HG02678 (cell line): ENCODE measurements at regions not wholly inside any gene's neighbourhood (a gene's known extent, or its start where the extent isn't known, plus 50 kb on each side); places are given as distances from the start of the nearest gene placed in this dataset.
"Not testable (repeated sequence)": the region's sequence is repeated elsewhere in the genome, so short reads cannot be mapped to it uniquely, and the experiment has no call there.

Experiments used
- ATAC-seq: cut with Tn5 transposase; IDR thresholded peaks from one replicate; pipeline ENCODE4 v1.9.1; 2021; ENCODE audit warnings: mild to moderate bottlenecking, moderate library complexity; ENCODE audit not compliant: unreplicated experiment

GRCh38 chr18:70641156-70641775, 352.4 kb downstream of the SOCS6 start:
- ATAC-seq, result no peak

- no peak for ATAC-seq
Observed at GRCh38 chr18:70640336-70640887, 351.6 kb downstream of the SOCS6 start.

GRCh38 chr18:70636991-70637390, 348.1 kb downstream of the SOCS6 start:
- ATAC-seq, result no peak

GRCh38 chr18:70634576-70635147, 345.8 kb downstream of the SOCS6 start:
- ATAC-seq, result no peak

GRCh38 chr18:70627182-70627802, 338.4 kb downstream of the SOCS6 start:
- no peak for ATAC-seq

GRCh38 chr18:70622622-70623419, 334.0 kb downstream of the SOCS6 start:
- no peak for ATAC-seq

- ATAC-seq, result no peak
Observed at GRCh38 chr18:70621710-70622109, 332.9 kb downstream of the SOCS6 start.

- ATAC-seq, result no peak
Observed at GRCh38 chr18:70620837-70621612, 332.2 kb downstream of the SOCS6 start.

- ATAC-seq, result no peak
Observed at GRCh38 chr18:70617020-70617763, 328.3 kb downstream of the SOCS6 start.

GRCh38 chr18:70600225-70600925, 311.5 kb downstream of the SOCS6 start:
- no peak for ATAC-seq

- no peak for ATAC-seq
Observed at GRCh38 chr18:70598406-70598805, 309.6 kb downstream of the SOCS6 start.

- no peak for ATAC-seq
Observed at GRCh38 chr18:70582981-70583380, 294.1 kb downstream of the SOCS6 start.

- ATAC-seq, result no peak
Observed at GRCh38 chr18:70578480-70578879, 289.6 kb downstream of the SOCS6 start.

GRCh38 chr18:70577023-70577420, 288.2 kb downstream of the SOCS6 start:
- ATAC-seq, result no peak

GRCh38 chr18:70576276-70577022, 287.6 kb downstream of the SOCS6 start:
- no peak for ATAC-seq

- not testable (repeated sequence) for ATAC-seq
Observed at GRCh38 chr18:70574951-70575350, 286.1 kb downstream of the SOCS6 start.

- ATAC-seq, result not testable (repeated sequence)
Observed at GRCh38 chr18:70569647-70570046, 280.8 kb downstream of the SOCS6 start.

GRCh38 chr18:70559446-70559845, 270.6 kb downstream of the SOCS6 start:
- ATAC-seq, result no peak

- ATAC-seq, result no peak
Observed at GRCh38 chr18:70558371-70558770, 269.5 kb downstream of the SOCS6 start.
